ENCODE measurements at regions not wholly inside any gene's neighbourhood (a gene's known extent, or its start where the extent isn't known, plus 50 kb on each side); places are given as distances from the start of the nearest gene placed in this dataset.
"Not testable (repeated sequence)": the region's sequence is repeated elsewhere in the genome, so short reads cannot be mapped to it uniquely, and the experiment has no call there.

GRCh38 chr6:60444532-60444931 is 1841.5 kb downstream of the KHDRBS2 start:
- H3K36me3 Mint-ChIP-seq (ENCODE audit: low read depth); H3K4me3 Mint-ChIP-seq; H3K27me3 Mint-ChIP-seq (ENCODE audit: low read depth); H3K9me3 Mint-ChIP-seq; H3K27ac Mint-ChIP-seq; H3K4me1 Mint-ChIP-seq: not testable (repeated sequence)

- H3K27ac Mint-ChIP-seq; H3K27me3 Mint-ChIP-seq (ENCODE audit: low read depth); H3K4me1 Mint-ChIP-seq; H3K36me3 Mint-ChIP-seq (ENCODE audit: low read depth); H3K9me3 Mint-ChIP-seq; H3K4me3 Mint-ChIP-seq: not testable (repeated sequence)
These were observed 1846.3 kb downstream of the KHDRBS2 start for GRCh38 chr6:60439709-60440108.

GRCh38 chr6:60422691-60423090 is 1863.3 kb downstream of the KHDRBS2 start:
- not testable (repeated sequence) for H3K4me1 Mint-ChIP-seq; H3K9me3 Mint-ChIP-seq; H3K4me3 Mint-ChIP-seq; H3K36me3 Mint-ChIP-seq (ENCODE audit: low read depth); H3K27ac Mint-ChIP-seq; H3K27me3 Mint-ChIP-seq (ENCODE audit: low read depth)

- H3K4me3 Mint-ChIP-seq; H3K4me1 Mint-ChIP-seq; H3K36me3 Mint-ChIP-seq (ENCODE audit: low read depth); H3K27me3 Mint-ChIP-seq (ENCODE audit: low read depth); H3K27ac Mint-ChIP-seq; H3K9me3 Mint-ChIP-seq: not testable (repeated sequence)
These were observed 1869.9 kb downstream of the KHDRBS2 start for GRCh38 chr6:60416118-60416517.

GRCh38 chr6:60408747-60409146 is 1877.3 kb downstream of the KHDRBS2 start:
- H3K27ac Mint-ChIP-seq; H3K9me3 Mint-ChIP-seq; H3K36me3 Mint-ChIP-seq (ENCODE audit: low read depth); H3K4me1 Mint-ChIP-seq; H3K4me3 Mint-ChIP-seq; H3K27me3 Mint-ChIP-seq (ENCODE audit: low read depth): not testable (repeated sequence)

- not testable (repeated sequence) for H3K9me3 Mint-ChIP-seq; H3K27ac Mint-ChIP-seq; H3K4me1 Mint-ChIP-seq; H3K36me3 Mint-ChIP-seq (ENCODE audit: low read depth); H3K27me3 Mint-ChIP-seq (ENCODE audit: low read depth); H3K4me3 Mint-ChIP-seq
These were observed 1882.8 kb downstream of the KHDRBS2 start for GRCh38 chr6:60403268-60403667.

GRCh38 chr6:60402490-60402889 is 1883.5 kb downstream of the KHDRBS2 start:
- H3K4me3 Mint-ChIP-seq; H3K4me1 Mint-ChIP-seq; H3K27me3 Mint-ChIP-seq (ENCODE audit: low read depth); H3K36me3 Mint-ChIP-seq (ENCODE audit: low read depth); H3K9me3 Mint-ChIP-seq; H3K27ac Mint-ChIP-seq: not testable (repeated sequence)

- not testable (repeated sequence) for H3K4me3 Mint-ChIP-seq; H3K9me3 Mint-ChIP-seq; H3K27ac Mint-ChIP-seq; H3K4me1 Mint-ChIP-seq; H3K27me3 Mint-ChIP-seq (ENCODE audit: low read depth); H3K36me3 Mint-ChIP-seq (ENCODE audit: low read depth)
These were observed 1890.8 kb downstream of the KHDRBS2 start for GRCh38 chr6:60395261-60395660.

- not testable (repeated sequence) for H3K27ac Mint-ChIP-seq; H3K4me3 Mint-ChIP-seq; H3K27me3 Mint-ChIP-seq (ENCODE audit: low read depth); H3K36me3 Mint-ChIP-seq (ENCODE audit: low read depth); H3K4me1 Mint-ChIP-seq; H3K9me3 Mint-ChIP-seq
These were observed 1893.1 kb downstream of the KHDRBS2 start for GRCh38 chr6:60392969-60393368.

GRCh38 chr6:60389094-60389493 is 1896.9 kb downstream of the KHDRBS2 start:
- not testable (repeated sequence) for H3K27ac Mint-ChIP-seq; H3K9me3 Mint-ChIP-seq; H3K4me3 Mint-ChIP-seq; H3K4me1 Mint-ChIP-seq; H3K27me3 Mint-ChIP-seq (ENCODE audit: low read depth); H3K36me3 Mint-ChIP-seq (ENCODE audit: low read depth)

GRCh38 chr6:60384614-60385013 is 1901.4 kb downstream of the KHDRBS2 start:
- H3K9me3 Mint-ChIP-seq, H3K4me3 Mint-ChIP-seq: not testable (repeated sequence)

GRCh38 chr6:60382771-60383170 is 1903.3 kb downstream of the KHDRBS2 start:
- not testable (repeated sequence) for H3K27me3 Mint-ChIP-seq (ENCODE audit: low read depth); H3K4me1 Mint-ChIP-seq; H3K9me3 Mint-ChIP-seq; H3K4me3 Mint-ChIP-seq; H3K27ac Mint-ChIP-seq; H3K36me3 Mint-ChIP-seq (ENCODE audit: low read depth)

More at GRCh38 chr6:60384614-60385013, 1901.4 kb downstream of the KHDRBS2 start:
- H3K27me3 Mint-ChIP-seq (ENCODE audit: low read depth); H3K36me3 Mint-ChIP-seq (ENCODE audit: low read depth); H3K27ac Mint-ChIP-seq; H3K4me1 Mint-ChIP-seq: not testable (repeated sequence)

GRCh38 chr6:60374078-60374477 is 1911.9 kb downstream of the KHDRBS2 start:
- H3K36me3 Mint-ChIP-seq (ENCODE audit: low read depth); H3K4me1 Mint-ChIP-seq; H3K27ac Mint-ChIP-seq; H3K9me3 Mint-ChIP-seq; H3K4me3 Mint-ChIP-seq; H3K27me3 Mint-ChIP-seq (ENCODE audit: low read depth): not testable (repeated sequence)

GRCh38 chr6:60367800-60368199 is 1918.2 kb downstream of the KHDRBS2 start:
- not testable (repeated sequence) for H3K27ac Mint-ChIP-seq; H3K4me3 Mint-ChIP-seq; H3K9me3 Mint-ChIP-seq; H3K36me3 Mint-ChIP-seq (ENCODE audit: low read depth); H3K4me1 Mint-ChIP-seq; H3K27me3 Mint-ChIP-seq (ENCODE audit: low read depth)

- not testable (repeated sequence) for H3K4me1 Mint-ChIP-seq; H3K9me3 Mint-ChIP-seq; H3K36me3 Mint-ChIP-seq (ENCODE audit: low read depth); H3K27me3 Mint-ChIP-seq (ENCODE audit: low read depth); H3K4me3 Mint-ChIP-seq
- peak overlapping the region in 2 of 3 experiments; percentile 18 to 44 for H3K27ac Mint-ChIP-seq
These were observed 1920.1 kb downstream of the KHDRBS2 start for GRCh38 chr6:60365901-60366300.

GRCh38 chr6:60342411-60343008 is 1943.5 kb downstream of the KHDRBS2 start:
- not testable (repeated sequence) for H3K36me3 Mint-ChIP-seq (ENCODE audit: low read depth); H3K27me3 Mint-ChIP-seq (ENCODE audit: low read depth); H3K4me3 Mint-ChIP-seq; H3K9me3 Mint-ChIP-seq; H3K4me1 Mint-ChIP-seq; H3K27ac Mint-ChIP-seq
